HuH-7.5 (cell line): ENCODE measurements at regions not wholly inside any gene's neighbourhood (a gene's known extent, or its start where the extent isn't known, plus 50 kb on each side); places are given as distances from the start of the nearest gene placed in this dataset.
A peak's percentile ranks its signal among the peaks of the same experiment; 100 is the strongest.

Source experiments
- DNase-seq: peaks from one replicate; pipeline ENCODE4 v3.0.0; 2011; ENCODE audit warnings: low spot score

DNA sequence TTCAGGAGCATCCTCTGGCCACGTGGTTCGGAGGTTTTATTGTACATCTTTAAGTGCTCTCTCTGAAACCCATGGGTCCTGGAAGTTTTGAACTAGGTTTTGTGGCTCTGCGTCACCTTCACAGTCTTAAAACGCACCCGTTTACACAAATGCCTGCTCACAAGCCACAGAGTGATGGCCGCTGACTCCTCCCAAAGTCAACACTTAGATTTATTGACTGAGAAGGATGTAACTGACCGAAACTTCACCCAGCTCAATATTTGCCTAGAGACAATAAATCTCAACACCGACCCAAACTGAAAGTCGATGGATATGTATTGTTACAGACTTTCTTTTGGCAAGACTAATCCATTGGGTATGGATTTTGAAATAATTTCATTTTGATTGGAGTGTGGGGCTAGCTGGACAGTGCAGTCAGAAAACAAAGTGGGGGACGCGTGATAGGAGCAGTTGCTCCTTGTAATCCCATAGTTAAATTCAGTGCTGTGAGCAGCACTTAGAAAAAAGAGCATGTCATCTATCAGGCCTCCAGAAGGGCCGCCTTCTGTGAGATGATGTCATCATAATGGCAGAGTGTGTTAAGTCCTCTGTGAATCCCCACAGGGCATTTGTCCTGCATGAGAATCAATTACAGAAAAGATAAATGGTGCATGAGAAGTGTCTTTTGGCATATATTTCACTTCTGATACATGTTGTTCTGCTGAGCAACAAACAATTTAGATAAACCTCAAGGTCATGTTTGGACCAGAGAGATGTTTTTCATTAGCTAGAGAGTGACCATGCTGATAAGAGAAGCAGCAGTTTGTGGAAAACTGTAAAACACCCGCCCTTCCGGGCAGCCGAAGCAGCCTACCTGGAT is 183.7 kb downstream of the INO80D start:
- no peak for DNase-seq

DNA sequence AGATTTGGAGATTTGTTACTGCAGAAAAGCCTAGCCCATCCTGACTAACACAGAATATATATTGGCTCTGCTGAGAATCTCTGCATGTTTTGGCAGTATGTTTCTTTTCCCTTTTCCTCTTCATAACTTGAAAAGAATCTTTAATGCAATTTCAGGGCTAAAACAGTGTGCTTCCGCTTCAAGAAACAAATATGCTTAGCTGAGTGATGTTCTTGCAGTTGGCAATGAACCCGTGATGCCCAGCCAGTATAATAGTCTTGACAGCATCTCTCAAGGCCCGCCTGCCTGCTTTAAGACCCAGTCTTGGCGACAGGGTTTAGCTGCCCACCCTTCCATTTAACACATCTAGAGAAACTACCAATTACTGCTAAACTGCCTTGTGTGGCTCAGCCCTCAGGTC is 184.5 kb downstream of the INO80D start:
- no peak for DNase-seq

DNA sequence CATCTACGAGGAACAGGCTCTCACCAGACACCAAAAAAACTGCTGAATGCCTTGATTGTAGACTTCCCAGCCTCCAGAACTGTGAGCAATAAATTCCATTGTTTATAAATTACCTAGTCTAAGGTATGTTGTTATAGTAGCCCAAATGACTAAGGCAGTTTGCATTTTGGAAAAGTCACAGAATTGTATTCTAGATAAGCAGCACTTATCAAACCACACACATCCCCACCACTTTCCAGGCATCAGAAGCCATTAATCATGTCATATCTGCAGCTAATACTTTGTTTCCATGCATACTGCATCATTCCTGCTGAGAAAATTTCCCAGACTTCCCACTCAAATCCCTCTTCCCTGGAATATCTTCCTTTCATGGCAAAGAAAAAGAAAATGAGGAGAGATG is 187.2 kb downstream of the INO80D start:
- no peak for DNase-seq

DNA sequence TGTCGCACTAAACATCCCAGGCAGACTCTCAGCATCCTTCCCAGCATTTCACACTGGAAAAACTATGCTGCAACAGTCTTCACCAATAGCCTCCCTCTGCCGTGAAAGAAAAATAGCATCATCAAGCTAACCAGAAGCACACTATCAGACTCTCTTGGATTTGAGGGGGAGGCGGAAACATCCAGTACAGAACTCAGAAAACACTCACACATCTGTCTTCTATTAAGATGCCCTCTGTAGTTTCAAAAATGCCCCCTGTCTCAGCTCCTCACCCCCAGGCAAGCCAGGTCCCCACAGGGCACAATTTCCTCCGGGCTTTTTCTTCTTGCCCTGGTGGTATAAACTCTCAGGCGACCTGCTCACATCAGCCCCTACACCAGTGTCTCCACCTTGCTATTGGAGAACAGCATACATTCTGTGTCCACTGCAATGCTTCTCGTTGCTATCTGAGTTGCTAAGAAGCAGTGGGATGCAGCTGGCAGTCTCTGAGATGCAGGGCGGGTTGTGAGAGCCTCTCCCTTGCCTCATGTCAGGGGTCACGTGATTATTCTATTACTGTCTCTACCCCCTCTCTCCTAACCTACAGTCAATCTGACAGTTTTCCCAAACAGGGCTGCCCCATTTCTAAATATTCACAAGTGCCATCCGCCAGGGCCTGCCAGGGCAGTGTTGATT is 189.9 kb downstream of the INO80D start:
- DNase-seq = no peak

DNA sequence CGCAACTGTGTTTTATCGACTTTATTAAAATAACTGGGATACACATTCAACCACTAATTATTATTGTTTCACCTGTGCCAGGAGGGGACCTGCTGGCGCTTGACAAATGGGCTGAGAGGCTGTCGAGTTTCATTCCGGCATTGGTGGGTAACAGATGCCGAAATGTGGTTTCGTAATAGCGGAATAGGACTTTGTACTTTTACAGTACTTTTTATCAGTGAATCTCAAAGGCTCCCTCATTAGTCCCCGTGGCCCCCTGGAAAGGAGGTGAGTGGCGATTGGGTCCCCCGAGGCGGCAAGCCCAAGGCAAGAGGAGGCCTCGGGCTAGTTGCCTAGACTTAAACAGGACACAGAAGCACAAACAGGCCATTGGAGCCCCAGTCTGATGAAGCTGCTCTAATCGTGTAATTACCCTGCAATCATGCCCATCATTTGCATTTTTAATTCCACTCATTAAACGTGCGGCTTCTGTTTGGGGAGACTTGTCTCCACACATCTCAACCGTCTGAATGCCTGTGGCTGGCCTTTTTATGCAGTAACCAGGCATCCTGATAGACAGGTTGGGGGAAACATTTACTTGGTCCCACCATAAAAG is 193.2 kb downstream of the INO80D start:
- no peak for DNase-seq

DNA sequence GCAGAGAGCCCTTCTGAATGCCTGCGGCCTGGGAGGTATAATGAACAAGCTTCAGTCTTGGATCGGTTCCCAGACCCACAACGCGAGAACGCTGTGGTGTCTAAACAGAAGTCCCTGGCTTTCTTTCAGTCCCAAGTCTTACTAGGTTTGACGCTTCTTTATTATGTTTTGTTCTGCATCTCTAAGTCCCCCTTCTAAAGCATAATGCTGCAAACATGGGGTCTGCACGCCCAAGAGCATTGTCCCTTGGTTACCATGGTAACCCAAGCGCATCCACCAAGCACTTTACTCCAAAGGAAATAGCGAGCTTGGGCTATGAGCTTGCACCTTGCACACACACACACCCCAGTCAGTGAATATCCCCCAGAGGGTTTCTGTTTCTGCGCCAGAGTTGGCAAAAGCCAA is 193.7 kb downstream of the INO80D start:
- DNase-seq = no peak

DNA sequence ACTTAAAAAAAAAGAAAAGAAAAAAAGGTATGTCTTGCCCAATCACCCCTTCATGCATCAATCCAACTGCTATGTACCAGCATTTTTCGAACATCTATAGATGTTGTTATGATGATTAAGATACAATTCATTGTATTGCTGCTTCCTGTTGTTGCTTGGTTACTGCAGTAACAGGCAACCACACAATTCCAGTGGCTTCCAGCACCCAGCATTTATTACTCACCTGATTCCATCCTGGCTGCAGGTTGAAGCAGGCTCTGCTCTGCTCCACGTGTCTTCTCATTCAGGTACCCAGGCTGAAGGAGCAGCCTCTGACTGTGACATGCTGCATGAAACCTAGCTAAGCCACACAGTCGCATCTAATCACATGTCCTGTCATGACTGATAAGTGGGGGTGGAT is 196.9 kb downstream of the INO80D start:
- DNase-seq = no peak

DNA sequence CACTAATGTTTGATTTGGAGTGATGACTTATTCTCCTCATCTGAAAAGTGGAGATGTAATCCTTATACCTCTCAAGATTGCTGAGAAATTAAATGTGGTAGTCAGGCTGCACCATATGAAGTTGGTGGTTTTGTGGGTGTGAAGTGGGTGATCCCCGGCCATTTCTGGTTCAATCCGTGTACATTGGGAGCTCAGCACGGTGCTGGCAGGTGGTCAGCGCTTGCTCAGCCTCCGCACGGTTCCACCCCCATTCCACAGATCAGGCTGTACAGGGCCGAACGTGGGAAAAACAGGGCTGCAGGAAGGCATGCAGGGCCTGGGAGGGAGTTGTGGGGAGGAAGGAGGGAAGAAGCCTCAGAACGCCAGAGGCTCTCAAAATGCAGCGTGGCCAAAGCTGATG is 198.3 kb downstream of the INO80D start:
- no peak for DNase-seq

DNA sequence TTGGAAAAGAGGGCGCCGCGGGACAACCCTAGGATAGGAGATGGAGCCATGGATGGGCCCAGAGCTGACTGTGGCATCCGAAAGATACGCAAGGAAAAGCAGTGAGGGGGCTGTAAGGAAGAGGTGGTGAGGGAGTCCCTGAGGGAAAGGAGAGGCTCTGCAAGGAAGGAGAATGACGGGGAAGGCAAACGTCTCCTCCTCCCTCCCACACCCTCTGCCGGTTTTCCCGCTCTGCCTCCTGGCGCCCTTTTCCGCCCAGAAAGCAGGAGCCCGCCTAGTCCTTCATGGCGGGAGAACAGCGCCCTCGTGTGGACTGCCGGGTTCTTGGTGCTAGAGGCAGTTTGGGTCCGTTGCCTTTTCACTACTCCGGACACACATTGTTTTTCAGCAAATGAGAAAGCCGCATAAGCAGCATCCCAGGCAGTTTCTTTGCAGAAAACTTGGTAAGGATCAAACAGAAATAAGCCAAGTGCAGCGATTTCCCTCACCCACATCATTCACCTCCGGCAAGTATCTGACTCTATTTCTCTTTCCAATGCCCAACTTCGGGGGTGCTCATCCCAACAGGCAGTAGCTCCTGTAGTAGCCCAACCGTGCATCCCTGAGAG is 200.4 kb downstream of the INO80D start:
- peak; percentile 70 for DNase-seq

DNA sequence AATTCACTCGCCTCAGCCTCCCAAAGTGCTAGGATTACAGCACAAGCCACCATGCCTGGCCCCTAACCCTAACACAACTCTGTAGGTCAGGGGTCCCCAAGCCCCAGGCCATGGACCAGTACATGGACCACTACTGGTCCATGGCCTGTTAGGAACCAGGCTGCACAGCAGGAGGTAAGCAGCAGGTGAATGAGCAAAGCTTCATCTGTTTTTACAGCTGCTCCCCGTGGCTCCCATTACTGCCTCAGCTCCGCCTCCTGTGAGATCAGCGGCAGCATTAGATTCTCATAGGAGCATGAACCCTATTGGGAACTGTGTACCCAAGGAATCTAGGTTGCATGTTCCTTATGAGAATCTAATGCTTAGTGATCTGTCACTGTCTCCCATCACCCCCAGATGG is 201.7 kb downstream of the NRP2 start:
- DNase-seq = no peak

DNA sequence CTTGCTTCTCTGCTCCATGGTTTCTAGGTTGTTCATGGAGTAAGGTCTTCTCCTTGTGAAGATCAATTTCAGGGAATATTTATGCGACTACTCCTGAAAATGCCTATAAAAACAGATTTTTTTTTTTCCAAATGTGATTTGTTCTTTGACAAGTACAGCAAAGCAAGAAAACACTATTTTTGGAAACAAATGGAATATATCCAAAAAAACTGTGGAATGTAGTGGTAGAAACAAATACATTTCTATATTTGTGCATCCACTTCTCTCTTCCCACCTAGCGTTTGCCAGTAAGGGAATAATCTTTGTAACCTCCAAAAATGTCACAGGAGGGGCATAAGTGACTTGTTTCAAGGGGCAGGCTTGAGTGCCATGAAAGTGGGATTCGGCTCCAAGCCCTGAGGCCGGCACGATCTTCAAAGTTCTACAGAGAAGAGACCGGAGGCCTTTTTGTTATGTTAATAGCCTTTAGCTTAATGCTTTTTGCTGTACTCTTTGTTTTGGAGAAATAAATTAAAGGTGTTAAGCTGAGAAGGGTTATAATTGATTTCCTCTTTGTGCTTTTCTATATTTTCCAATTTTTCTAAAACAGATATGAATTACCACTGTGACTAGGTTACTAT is 200.6 kb downstream of the NRP2 start:
- no peak for DNase-seq

DNA sequence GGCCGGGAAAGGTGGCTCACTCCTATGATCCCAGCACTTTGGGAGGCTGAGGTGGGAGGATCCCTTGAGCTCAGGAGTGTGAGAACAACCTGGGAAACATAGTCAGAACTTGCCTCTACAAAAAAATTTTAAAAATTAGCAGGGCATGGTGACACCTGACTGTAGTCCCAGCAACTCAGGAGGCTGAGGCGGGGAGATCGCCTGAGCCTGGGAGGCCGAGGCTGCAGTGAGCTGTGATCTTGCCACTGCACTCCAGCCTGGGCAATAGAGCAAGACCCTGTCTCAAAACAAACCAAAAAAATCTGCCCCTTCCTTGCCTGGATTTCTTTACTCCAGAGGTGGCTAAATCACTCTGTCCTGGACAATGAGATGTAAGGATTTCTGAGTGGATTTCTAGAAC is 197.7 kb downstream of the NRP2 start:
- DNase-seq = no peak

DNA sequence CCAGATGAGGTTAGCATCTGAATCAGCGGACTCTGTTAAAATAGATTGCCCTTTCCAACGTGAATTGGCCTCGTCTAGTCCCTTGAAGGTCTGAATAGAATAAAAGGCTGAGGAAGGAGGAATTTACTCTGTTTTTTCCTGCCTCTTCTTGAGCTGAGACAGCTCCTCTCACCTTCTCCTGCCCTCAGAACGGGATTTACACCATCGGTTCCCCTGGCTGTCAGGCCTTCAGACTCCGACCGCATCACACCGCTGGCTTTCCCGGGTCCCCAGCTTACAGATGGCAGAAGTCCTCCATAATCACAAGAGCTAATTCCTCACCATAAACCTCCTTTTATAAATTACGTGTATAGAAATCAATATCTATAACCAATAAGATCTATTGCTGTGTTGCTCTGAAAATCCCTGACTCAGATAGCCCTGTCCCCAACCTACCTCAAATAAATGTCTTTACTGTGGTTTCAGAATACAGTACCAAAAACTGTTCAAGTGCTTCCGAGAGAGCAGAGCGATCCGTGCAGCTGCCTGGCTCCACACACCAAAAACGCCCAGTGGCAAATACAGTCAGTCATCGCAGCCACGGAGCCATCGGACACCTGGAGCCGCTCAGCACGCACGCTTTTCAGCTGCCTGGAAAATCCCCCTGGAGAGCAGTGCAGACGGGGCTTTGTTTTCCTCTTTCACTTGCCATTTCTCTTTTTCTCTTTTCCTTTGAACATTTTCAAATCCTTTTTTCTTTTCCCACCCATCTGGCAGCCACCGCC is 196.9 kb downstream of the NRP2 start:
- DNase-seq = no peak

DNA sequence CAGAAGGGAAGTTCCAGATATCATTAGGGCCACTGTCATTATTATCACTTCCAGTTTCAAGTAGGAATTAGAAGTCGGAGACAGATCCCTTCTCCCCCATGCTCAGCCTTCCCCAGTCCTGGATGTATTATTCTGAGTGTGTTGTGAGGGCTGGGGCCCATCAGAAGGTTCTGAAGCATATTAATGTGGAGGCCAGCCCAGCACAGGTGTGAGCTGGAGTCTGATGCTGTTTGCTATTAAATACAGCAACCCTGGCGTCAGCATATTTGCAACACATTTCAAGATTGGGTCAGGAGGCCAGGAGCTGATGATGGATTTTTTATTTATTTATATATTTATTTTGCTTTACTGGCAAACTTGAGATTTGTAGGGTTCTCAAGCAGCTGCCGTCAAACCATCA is 195.2 kb downstream of the NRP2 start:
- no peak for DNase-seq

DNA sequence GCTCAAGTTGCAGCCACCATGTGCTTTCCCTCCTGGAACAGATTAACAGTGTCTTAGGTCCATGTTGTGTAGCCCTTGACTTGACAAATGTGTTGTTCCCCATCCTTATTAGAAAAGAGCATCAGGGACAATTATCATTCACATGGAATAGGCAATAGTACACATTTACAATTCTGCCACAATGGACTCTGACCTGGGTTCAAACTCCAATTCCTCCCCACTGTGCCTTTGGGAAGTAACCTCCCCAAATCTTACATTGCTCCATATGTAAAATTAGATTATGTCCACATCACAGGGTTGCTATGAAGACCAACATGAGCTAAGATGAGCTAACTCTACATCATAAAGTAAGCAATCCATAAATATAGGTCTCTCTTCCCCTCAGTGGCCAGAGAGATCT is 193.8 kb downstream of the NRP2 start:
- DNase-seq = no peak

DNA sequence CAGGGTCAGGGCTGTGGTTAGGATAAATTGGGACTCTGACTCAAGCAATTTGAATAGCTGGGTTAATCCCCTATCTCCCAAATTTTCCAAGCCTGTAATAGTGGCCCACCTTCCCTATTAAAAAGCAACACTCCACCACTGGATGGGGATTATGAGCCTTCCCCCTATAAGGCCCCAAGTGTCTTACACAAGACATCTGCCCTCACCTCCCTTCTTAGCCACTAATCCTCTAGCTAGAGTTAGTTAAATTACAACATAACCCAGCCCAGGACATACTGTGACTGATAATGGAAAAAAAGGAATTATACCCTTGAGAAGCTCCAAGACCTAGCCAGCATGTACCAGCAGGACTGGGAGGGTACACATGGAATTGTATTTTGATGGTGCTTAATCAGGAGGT is 190.4 kb downstream of the NRP2 start:
- no peak for DNase-seq

DNA sequence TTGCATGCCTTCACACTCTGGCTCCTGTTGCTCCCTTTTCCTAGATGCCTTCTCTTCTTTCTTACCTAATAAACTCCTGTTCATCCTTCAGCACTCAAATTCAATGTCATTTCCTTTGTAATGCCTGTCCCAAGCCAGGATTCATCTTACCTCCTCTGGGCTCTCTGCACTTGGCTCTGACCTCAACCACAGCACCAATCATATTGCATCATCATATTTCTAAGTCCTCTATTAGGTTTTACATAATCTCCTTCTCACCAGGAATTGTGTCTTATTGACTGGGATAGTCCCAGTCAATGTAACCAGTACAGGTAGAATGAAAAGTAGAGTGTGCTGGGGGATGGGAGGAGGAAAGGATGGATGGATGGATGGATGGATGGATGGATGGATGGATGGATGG is 187.1 kb downstream of the NRP2 start:
- no peak for DNase-seq

DNA sequence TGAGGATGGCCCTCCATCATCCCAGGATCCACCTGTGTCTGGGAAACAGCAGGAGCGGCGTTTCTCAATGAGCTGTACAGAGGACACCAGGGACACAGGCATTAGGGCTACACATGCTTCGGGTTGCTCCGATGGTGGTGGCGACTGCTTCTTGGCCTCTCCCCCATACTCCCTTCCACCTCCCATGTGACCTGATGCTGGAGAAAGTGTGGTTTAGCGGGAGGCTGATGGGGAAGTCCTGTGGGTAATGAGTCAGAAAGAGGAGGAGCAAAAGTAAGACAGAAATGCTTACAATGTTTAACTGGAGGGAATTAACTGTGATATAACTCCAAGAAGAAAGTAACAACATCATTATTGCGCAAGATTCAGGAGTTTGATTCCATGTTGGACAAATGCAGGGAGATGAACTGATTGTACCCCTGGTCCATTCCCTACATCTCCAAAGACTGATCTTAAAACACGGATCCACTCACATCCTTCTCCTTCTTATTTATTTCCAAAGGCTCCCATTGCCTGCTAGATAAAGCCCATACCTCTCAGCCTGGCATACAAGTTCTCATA is 186.6 kb downstream of the NRP2 start:
- no peak for DNase-seq

DNA sequence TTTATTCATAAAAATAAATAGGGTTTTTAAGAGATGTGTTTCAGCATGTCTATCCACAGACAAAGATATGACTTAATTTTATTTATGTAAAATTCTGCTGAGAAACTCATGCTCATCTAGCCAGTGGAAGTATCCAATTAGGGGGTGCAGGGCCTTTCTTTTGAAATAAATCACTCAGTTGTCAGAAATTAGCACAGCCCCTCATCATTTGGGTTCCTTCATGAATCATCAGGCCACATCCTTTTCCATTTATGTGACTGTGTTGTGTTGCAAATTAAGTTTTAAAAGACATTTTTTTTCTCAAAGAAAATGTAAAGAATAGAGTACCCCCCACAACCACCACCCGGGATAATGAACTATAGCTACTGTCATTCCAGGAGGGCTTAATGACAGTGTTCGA is 185.8 kb downstream of the NRP2 start:
- no peak for DNase-seq

DNA sequence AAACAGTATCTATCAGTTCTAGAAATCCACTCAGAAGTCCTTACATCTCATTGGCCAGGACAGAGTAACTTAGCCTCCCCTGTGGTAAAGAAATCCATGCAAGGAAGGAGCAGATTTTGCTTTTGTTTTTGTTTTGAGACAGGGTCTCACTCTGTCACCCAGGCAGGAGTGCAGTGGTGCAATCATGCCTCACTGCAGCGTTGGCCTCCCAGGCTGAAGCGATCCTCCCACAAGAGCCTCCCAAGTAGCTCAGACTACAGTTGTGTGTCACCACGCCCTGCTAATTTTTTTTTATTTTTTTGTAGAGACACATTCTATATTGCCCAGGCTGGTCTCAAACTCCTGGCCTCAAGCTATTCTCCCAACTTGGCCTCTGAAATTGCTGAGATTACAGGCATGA is 185.1 kb downstream of the NRP2 start:
- no peak for DNase-seq

DNA sequence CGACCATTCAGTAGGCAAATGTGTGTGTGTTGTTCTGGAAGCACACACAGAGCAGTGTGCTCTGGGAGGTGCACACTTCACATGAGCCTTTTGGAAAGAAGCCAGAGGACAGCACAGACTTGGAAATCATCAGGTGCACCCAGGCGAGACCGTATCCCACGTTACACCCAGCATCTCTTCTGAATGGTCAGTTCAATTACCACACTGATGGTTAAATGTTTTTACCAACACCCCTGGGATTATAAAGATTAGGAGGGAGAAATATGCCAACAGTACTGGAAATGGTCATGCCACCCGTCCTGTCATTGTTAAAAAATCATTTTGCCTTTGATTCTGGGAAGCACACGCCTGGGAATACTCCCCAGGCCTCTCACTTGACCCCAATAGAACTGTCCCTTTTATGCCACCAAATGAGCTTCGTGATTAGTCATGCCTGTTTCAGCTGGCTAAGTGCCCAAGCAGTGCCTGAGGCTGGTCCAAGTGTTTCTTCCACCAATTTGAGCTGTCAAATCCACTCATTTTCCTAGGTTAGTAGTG is 183.7 kb downstream of the NRP2 start:
- DNase-seq = no peak
